ENCODE measurements at regions not wholly inside any gene's neighbourhood (a gene's known extent, or its start where the extent isn't known, plus 50 kb on each side); places are given as distances from the start of the nearest gene placed in this dataset.

DNA sequence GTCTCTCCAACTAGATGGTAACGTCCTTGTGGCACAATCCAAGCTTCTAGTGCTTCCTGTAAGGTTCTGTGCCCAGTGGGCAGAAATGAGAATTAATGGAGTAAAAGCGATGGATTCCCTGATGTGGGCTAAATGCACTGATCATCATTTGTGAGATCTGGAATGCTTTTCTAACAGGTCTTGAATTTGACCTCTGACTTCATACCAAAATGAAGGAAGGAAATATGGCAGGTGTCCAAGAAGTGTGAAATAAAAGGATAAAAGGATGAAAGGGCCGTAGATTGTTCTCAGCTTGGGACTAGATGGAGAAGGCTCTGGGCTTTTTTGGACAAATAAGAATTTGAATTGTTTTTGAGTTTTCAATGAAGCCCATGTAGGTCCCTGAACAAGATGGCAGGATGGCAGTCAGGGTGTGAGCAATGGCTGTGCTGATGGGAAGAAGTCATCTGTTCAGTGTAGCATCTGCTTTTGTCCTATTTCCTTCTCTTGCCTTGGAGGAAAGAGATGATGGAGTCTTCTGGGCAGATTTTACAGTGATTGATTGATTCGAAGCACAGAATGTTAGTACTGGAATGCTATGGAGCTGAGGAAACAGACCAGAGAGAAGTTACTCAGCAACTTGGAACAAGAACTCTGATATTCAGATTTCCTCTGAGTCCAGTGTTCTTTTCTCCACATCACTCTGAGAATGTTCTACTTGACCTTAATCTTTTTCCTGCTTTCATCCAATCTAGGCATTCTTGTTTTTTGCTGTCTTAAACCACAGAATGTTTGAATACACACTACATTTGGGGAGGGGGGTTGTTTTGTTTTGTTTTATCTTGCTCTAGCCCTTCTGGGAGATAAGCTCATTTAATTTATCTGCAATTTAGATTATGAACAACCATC, 286.0 kb downstream of the HLX start:
- H3K9me3 ChIP-seq (replicated peaks; ENCODE audit: control insufficient read depth, insufficient read depth, low read length) = no peaks in the 10 kb centered on the region
- H3K4me1 ChIP-seq (ENCODE audit: control insufficient read depth, extremely low read depth, insufficient read depth, low read length) = peaks cover 53% of the 10 kb centered on the region
- H4K20me1 ChIP-seq (replicated peaks; ENCODE audit: control insufficient read depth, extremely low read depth, insufficient read depth, low read length) = no peaks in the 10 kb centered on the region
- peak overlapping the region; percentile 40 for H2AFZ ChIP-seq (ENCODE audit: low read depth, low read length)
- intact Hi-C loops (cut with micrococcal nuclease) = loop anchor here (2.0 to 10.0 kb wide), 3 partner anchors 63 to 288 kb away; no protein-coding TSS in a partner anchor
- no peak overlapping the region for H3K4me3 ChIP-seq (replicated peaks in 1 of 3; ENCODE audit: insufficient read depth in 1 of 3, low read depth in 1 of 3, low read length in 3 of 3)
- BruUV-seq (replicated peaks) = TSS peak; percentile 69
- no peak overlapping the region for H3K9ac ChIP-seq (replicated peaks; ENCODE audit: extremely low read depth, insufficient read depth, low read length)
- no peaks in the 10 kb centered on the region for H3K36me3 ChIP-seq (ENCODE audit: control insufficient read depth in 2 of 2, extremely low read depth in 1 of 2, insufficient read depth in 2 of 2, low read length in 2 of 2)
- dilution Hi-C loops (cut with MboI; ENCODE audit: extremely low pct_ligation_motif_present, low sequenced_read_pairs) = no loop called here
- no peaks in the 10 kb centered on the region for H3K79me2 ChIP-seq (ENCODE audit: control insufficient read depth, insufficient read depth, low read length)
- H3K27ac ChIP-seq (ENCODE audit: insufficient read depth, low read depth, low read length) = no peak overlapping the region
- TF ChIP-seq FOS (IDR thresholded peaks at IDR 0.05; ENCODE audit: borderline replicate concordance, insufficient read depth, low read length) = no peak
- no peak for TF ChIP-seq POLR2A (IDR thresholded peaks at IDR 0.05; ENCODE audit: low read depth, low read length)
- TF ChIP-seq EZH2 (IDR thresholded peaks at IDR 0.05; ENCODE audit: borderline replicate concordance, low read depth, low read length, severe bottlenecking) = no peak
- no peak for TF ChIP-seq MAX (IDR thresholded peaks at IDR 0.05; ENCODE audit: insufficient read depth, insufficient read length)
- TF ChIP-seq JUN (IDR thresholded peaks at IDR 0.05; ENCODE audit: borderline replicate concordance, insufficient read depth, insufficient read length, low read depth) = no peak
- TF ChIP-seq, protein P1, sequence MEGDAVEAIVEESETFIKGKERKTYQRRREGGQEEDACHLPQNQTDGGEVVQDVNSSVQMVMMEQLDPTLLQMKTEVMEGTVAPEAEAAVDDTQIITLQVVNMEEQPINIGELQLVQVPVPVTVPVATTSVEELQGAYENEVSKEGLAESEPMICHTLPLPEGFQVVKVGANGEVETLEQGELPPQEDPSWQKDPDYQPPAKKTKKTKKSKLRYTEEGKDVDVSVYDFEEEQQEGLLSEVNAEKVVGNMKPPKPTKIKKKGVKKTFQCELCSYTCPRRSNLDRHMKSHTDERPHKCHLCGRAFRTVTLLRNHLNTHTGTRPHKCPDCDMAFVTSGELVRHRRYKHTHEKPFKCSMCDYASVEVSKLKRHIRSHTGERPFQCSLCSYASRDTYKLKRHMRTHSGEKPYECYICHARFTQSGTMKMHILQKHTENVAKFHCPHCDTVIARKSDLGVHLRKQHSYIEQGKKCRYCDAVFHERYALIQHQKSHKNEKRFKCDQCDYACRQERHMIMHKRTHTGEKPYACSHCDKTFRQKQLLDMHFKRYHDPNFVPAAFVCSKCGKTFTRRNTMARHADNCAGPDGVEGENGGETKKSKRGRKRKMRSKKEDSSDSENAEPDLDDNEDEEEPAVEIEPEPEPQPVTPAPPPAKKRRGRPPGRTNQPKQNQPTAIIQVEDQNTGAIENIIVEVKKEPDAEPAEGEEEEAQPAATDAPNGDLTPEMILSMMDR (IDR thresholded peaks at IDR 0.05; ENCODE audit: extremely low read depth in 1 of 2, insufficient read depth in 1 of 2, low read depth in 1 of 2, low read length in 2 of 2) = no peak
- no peak for TF ChIP-seq GATA2 (IDR thresholded peaks at IDR 0.05; ENCODE audit: insufficient read depth, insufficient read length, low read depth, low read length)
- no peak for TF ChIP-seq POLR2AphosphoS5 (IDR thresholded peaks at IDR 0.05; ENCODE audit: insufficient read depth, low read depth, low read length)
- no peak for TF ChIP-seq MYC (IDR thresholded peaks at IDR 0.05; ENCODE audit: low read depth, low read length)
- ChIA-PET CTCF (interaction anchor here (1.7 to 2.2 kb wide), 2 partner anchors 38 to 286 kb away, joined by 4 to 11 read pairs; partner anchors contain the start of gene HLX), POLR2A (no interaction called here)
- H3K27me3 ChIP-seq (ENCODE audit: control insufficient read depth in 2 of 2, insufficient read depth in 2 of 2, low read length in 2 of 2) = no peaks in the 10 kb centered on the region
- peak overlapping the region; percentile 16 for H3K4me2 ChIP-seq (ENCODE audit: insufficient read depth, low read length)
- DNase-seq (ENCODE audit: low read depth, low spot score) = peak; percentile 71
- no peaks in the 10 kb centered on the region for H3K9me1 ChIP-seq (replicated peaks; ENCODE audit: control insufficient read depth, extremely low read depth, insufficient read depth, low read length)
- no peak for FAIRE-seq
